NAMALWA (cell line): ENCODE measurements at regions not wholly inside any gene's neighbourhood (a gene's known extent, or its start where the extent isn't known, plus 50 kb on each side); places are given as distances from the start of the nearest gene placed in this dataset.
"Not testable (repeated sequence)": the region's sequence is repeated elsewhere in the genome, so short reads cannot be mapped to it uniquely, and the experiment has no call there.

Source experiments
- DNase-seq: peaks from one replicate; pipeline ENCODE4 v3.0.0-alpha.2; 2015; ENCODE audit warnings: low spot score

DNA sequence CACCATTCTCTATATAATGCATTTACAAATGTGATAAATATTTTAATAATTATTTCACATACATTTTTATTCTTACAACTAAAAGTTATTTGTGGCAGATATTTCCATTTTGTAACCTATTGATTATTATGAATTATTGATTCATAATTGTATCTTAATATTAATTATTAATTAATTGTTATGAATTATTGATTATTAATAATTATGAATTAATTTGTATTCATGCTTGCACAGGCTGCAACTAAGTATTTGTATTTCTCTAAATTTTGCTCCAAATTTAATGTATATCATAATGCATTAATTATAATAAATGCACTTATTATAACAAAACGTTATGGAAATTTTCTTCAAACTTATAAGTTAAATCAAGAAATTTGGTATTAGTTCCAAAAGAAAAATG is 929.7 kb downstream of the PCDH7 start:
- no peak for DNase-seq

DNA sequence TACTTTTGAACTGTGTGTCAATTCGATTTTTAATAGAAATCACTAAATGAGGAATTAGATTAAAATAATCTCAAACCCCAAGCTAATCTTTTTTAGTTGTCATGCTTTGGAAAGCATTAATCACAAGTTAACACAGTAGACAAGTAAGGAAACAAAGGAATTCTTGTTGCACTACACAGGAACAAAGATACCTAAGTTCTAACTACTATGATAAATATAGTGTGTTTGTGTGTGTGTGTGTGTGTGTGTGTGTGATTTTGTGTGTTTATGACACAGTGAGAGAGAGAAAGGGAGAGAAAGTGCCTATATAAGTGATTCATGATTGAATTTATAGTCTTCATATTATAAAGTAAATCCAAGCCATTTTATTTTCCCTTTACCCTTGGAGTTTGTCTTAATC is 931.4 kb downstream of the PCDH7 start:
- no peak for DNase-seq

DNA sequence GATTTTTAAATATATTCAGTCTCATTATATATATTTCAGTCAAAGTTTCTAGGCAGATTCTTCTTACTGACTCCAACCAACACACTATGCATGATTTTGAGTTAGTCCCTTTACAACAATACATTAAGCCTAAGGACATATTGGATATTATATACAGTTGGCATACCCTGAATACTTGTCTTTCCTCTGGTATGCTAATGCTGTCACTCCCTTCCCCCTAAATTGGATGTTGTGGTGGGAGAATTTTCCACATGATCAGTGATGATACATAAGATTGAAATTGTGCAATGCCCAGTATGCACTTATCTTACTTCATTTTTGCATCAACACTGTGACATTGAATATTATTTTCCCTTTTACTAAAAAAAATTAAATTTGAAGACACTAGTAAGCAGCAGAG is 935.2 kb downstream of the PCDH7 start:
- DNase-seq: no peak

- DNase-seq: no peak
These were observed 937.8 kb downstream of the PCDH7 start for GRCh38 chr4:31657859-31658570.

DNA sequence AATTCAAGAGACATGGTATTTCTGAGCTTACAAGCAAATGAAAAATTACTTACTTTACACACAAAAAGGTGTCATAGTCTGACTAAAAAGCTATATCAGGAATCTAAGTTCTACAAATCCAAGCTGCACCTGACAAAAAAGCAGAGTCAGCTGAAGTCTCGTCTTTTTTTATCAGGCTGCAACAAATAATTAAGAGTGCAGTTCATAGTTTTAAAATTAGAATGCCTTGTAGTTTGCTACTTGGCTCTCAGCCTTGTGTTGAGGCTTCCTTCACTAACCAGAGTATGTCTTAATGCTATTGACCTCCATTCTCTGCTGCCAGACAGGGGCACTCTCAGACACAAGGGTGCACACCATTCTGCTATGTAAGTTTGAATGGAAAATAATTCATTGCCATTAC is 940.7 kb downstream of the PCDH7 start:
- no peak for DNase-seq

DNA sequence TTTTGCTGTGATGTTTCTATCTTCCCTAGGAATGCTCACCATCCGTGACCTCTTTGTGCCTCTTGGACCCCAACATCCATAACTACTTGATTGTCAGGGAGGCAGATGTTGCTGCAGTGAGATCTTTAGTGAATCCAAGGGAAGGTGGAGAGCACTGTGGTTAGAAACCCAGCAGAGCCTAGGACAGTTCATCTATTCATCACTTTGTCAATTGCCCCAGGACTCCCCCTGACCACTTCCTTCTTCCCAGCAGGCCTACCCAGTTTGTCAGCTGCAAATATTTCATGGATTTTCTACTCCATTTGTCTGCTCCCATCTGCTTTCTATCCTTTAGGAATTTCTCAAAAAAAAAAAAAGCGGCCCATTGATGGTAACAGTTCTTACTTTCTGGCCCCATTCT is 942.8 kb downstream of the PCDH7 start:
- no peak for DNase-seq

GRCh38 chr4:31667686-31668085 is 947.5 kb downstream of the PCDH7 start:
- no peak for DNase-seq

DNA sequence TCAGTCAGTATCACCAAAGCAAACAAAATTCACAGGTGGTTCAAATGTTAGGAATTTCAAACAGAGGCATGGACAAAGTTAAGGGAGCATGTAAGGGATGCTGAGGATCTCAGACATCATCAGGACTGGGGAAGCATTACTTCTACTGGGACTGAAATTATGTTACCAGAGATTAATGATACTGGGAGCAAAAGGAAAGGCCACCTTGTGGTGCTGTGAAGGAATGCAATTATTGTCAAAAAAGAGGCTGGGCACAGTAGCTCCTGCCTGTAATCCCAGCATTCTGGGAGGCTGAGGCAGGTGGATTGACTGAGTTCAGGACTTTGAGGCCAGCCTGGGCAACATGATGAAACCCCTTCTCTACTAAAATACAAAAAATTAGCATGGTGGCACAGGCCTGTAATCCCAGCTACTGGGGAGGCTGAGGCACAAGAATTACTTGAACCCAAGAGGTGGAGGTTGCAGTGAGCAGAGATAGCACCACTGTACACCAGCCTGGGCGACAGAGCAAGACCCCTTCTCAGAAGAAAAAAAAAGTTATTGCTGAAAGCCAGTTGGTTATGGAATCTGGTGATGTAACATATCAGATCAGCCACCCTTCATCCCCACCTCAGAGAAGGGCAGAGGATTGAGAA is 954.3 kb downstream of the PCDH7 start:
- peak; percentile 36 for DNase-seq

DNA sequence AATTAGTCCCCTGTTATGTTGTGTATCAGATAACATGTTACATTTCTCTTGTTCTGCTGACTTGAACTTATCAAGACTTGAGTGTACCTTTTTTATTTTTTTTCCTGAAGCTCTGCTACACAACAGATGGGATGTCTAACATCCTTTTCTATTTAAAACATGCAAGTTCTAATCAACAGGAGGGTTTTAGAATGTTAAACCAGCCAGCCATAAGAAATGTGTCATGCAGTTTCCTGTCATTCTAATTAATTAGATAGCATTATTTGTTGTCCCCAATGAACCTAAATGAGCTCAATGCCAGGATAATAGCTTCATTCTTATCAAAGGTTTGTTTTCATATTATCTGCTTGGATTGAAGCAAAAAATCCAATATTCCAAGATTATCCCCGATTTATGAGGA is 958.2 kb downstream of the PCDH7 start:
- no peak for DNase-seq

- no peak for DNase-seq
These were observed 962.6 kb downstream of the PCDH7 start for GRCh38 chr4:31682796-31683195.

GRCh38 chr4:31687717-31688342 is 967.7 kb downstream of the PCDH7 start:
- DNase-seq: no peak

DNA sequence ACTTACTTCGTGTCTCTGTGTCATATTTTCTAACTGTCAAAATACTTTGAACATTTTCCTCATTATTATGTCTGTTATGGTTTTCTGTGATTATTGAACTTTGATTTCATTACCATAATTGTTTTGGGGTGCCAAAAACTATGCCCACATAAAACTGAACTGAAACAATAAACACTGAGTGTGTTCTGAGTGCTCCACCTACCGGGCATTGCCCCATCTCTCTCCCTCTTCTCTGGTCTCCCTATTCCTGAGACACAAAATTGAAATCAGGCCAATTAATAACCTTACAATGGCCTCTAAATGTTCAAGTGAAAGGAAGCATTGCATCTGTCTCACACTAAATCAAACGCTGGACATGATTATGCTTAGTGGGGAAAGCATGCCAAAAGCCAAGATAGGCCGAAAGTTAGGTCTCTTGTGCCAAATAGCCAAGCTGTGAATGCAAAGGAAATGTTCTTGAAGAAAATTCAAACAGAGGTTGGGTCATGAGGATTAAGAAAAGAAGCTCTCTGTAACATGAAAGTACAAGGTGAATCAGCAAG is 972.3 kb downstream of the PCDH7 start:
- peak; percentile 6 for DNase-seq

GRCh38 chr4:31701256-31701655 is 981.1 kb downstream of the PCDH7 start:
- DNase-seq: no peak

GRCh38 chr4:31702326-31702725 is 982.2 kb downstream of the PCDH7 start:
- no peak for DNase-seq

- no peak for DNase-seq
These were observed 994.1 kb downstream of the PCDH7 start for GRCh38 chr4:31714238-31714637.

DNA sequence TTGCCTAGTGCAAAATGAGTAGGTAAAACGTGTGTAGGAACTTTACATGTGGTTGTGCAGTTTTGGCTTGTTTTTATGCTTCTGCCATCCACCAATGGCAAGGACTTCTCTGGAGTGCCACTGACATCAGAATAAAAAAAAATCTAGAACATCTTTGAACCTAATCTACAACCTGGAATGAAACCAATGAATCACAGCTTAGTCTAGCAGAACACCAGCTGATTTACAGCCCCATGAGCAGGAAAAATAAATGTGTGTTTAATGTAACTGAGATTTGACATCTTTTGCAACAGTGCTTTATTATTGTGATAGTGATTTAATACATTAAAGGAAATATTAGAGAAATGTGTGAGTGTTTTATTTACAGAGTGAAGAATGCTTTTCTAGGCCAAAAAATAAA is 995.1 kb downstream of the PCDH7 start:
- DNase-seq: no peak

GRCh38 chr4:31727030-31727429 is 1006.9 kb downstream of the PCDH7 start:
- DNase-seq: no peak

DNA sequence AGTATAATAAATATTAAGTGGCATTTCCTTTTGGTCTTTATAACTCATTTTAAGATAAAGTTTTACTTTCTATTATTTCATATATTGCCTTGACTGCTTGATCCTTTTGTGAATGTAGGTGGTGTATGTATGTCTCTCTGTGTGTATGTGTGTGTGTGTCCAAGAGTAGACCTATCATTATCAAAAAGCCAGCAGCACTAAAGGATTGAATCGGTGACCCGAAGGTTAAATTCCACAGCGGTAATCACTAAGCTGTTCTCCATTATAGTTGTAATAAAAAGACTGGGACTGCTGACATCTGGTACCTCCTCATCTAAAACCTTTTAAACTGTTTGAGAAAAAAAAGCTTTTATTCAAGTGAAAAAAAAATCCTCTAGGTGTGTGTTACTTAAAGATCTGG is 1014.8 kb downstream of the PCDH7 start:
- DNase-seq: no peak

GRCh38 chr4:31737419-31737818 is 1017.2 kb downstream of the PCDH7 start:
- peak; percentile 6 for DNase-seq

DNA sequence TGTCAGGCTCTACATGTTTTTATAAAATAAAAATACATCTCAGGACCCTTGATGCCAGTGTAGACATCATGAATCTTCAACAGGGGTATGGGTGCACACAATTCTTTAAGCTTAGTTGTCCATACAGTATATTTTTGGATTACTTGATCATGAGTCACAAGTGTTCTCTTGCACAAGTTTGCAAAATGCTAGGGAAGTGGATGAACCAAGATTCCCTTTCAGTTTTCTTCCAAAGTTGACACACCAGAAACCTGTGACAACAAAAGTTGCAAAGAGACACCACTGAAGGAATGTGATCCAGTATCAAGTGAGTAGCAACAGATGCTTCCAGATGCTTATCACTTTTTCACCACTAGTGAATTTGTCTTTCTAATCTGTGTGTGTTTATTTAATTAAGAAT is 1021.2 kb downstream of the PCDH7 start:
- no peak for DNase-seq

DNA sequence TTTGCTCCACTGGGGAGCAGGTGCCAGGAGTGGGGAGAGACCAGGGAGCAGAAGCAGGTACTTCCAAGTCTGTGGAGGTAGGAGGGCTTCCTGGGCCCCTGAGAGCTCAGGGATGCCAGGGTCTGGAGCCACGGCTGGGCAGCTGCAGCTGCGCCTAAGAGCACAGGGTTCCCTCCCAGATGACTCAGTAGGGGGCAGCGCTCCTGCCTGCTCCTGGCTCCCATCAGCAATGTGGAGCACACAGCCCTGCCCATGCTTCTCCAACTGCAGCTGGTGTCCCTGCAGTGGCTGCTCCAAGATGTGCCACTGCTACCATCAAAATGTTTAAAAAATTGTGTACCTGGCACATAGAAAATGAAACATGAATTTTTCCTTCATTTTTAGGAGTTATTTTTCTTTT is 1028.2 kb downstream of the PCDH7 start:
- DNase-seq: no peak

GRCh38 chr4:31750581-31750980 is 1030.4 kb downstream of the PCDH7 start:
- not testable (repeated sequence) for DNase-seq

DNA sequence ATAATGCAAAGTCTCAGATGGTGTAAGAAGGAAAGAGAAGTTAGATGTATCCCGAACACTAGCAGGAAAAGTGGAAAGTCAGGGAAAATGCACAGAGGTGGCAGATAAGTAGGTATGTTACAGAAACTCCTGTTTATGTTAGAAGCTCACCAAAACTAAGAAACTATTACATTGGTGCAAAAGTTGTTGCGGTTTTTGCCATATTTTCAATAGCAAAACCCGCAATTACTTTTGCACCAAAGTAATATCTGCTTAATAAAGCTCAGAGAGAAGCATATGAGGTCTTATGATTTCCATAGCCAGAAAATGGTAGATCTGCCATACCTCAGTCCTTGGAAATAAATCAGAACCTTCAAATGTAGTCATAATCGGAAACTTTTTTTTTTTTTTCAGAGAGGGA is 1035.6 kb downstream of the PCDH7 start:
- DNase-seq: no peak
